ENCODE measurements at regions not wholly inside any gene's neighbourhood (a gene's known extent, or its start where the extent isn't known, plus 50 kb on each side); places are given as distances from the start of the nearest gene placed in this dataset.

- H3K27ac ChIP-seq: no peak overlapping the region
- no peaks in the 10 kb centered on the region for H3K27me3 ChIP-seq
- peaks cover 8 to 33% (median 13%) of the 10 kb centered on the region in 4 donors for H3K9me3 ChIP-seq
- no peak for DNase-seq
- no peaks in the 10 kb centered on the region for H3K36me3 ChIP-seq
- 70 to 91% (median 80%) methylated on average over 3 of the region's 3 CpGs for WGBS, 5 donors
- intact Hi-C loops (cut with DNase I; ENCODE audit: low total_unique reads): no loop called here
- no peak for TF ChIP-seq EP300 (IDR thresholded peaks at IDR 0.05)
- no peak for TF ChIP-seq POLR2A (IDR thresholded peaks at IDR 0.05)
- no peak for TF ChIP-seq CTCF (IDR thresholded peaks at IDR 0.05)
- no peak for TF ChIP-seq POLR2AphosphoS5 (IDR thresholded peaks at IDR 0.05)
- H3K4me1 ChIP-seq: no peaks in the 10 kb centered on the region
- H3K4me3 ChIP-seq: no peak overlapping the region
Observed at GRCh38 chr14:101315802-101316296, 245.4 kb upstream of the DIO3 start.

DNA sequence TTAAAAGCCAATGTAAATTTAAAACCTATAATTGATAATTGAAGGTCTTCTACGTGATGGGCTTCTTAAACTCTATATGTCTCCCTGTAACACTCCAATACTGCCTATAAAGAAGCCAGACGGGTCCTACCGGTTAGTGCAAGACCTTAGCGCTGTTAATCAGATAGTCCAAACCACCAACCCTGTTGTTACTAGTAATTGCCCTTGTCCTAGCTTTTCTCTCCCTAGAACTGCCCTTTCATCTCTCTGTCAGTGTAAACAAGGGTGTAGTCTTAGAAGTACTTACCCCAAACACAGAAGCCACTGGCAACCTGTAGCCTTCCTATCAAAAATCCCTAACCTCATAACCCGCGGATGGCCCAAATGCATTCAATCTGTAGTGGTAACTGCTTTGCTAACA, 243.0 kb upstream of the DIO3 start:
- DNase-seq: no peak

GRCh38 chr14:101320396-101320795, 240.9 kb upstream of the DIO3 start:
- intact Hi-C loops (cut with DNase I; ENCODE audit: low total_unique reads): no loop called here
- H3K4me1 ChIP-seq: no peaks in the 10 kb centered on the region
- no peak for TF ChIP-seq POLR2A (IDR thresholded peaks at IDR 0.05)
- TF ChIP-seq EP300 (IDR thresholded peaks at IDR 0.05): no peak
- no peak for TF ChIP-seq POLR2AphosphoS5 (IDR thresholded peaks at IDR 0.05)
- no peak for TF ChIP-seq CTCF (IDR thresholded peaks at IDR 0.05)
- no peaks in the 10 kb centered on the region for H3K27me3 ChIP-seq
- no peaks in the 10 kb centered on the region for H3K36me3 ChIP-seq
- no peak for DNase-seq
- WGBS, 5 donors: 52 to 85% (median 67%) methylated on average over 1 of the region's 1 CpG
- H3K27ac ChIP-seq: no peak overlapping the region
- no peak overlapping the region for H3K4me3 ChIP-seq
- peaks cover 8 to 49% (median 31%) of the 10 kb centered on the region in 4 donors for H3K9me3 ChIP-seq

More for the DNA sequence above, 243.0 kb upstream of the DIO3 start:
- WGBS, 5 donors: 47 to 75% (median 56%) methylated on average over 6 of the region's 6 CpGs
- H3K4me1 ChIP-seq: no peaks in the 10 kb centered on the region
- H3K27ac ChIP-seq: no peak overlapping the region
- H3K27me3 ChIP-seq: no peaks in the 10 kb centered on the region
- H3K9me3 ChIP-seq: peaks cover 8 to 42% (median 16%) of the 10 kb centered on the region in 4 donors
- H3K4me3 ChIP-seq: no peak overlapping the region
- TF ChIP-seq EP300 (IDR thresholded peaks at IDR 0.05): no peak
- TF ChIP-seq CTCF (IDR thresholded peaks at IDR 0.05): no peak
- no peak for TF ChIP-seq POLR2A (IDR thresholded peaks at IDR 0.05)
- no peak for TF ChIP-seq POLR2AphosphoS5 (IDR thresholded peaks at IDR 0.05)
- intact Hi-C loops (cut with DNase I; ENCODE audit: low total_unique reads): no loop called here
- no peaks in the 10 kb centered on the region for H3K36me3 ChIP-seq

- no peak for DNase-seq
- no peak for TF ChIP-seq POLR2A (IDR thresholded peaks at IDR 0.05)
- no peak for TF ChIP-seq CTCF (IDR thresholded peaks at IDR 0.05)
- TF ChIP-seq EP300 (IDR thresholded peaks at IDR 0.05): no peak
- TF ChIP-seq POLR2AphosphoS5 (IDR thresholded peaks at IDR 0.05): no peak
- no peaks in the 10 kb centered on the region for H3K36me3 ChIP-seq
- no peaks in the 10 kb centered on the region for H3K4me1 ChIP-seq
- H3K27me3 ChIP-seq: no peaks in the 10 kb centered on the region
- H3K9me3 ChIP-seq: peaks cover 0 to 37% (median 20%) of the 10 kb centered on the region in 4 donors
- no peak overlapping the region for H3K27ac ChIP-seq
- WGBS, 5 donors: 69 to 78% (median 72%) methylated on average over 4 to 5 of the region's 5 CpGs
- intact Hi-C loops (cut with DNase I; ENCODE audit: low total_unique reads): no loop called here
- H3K4me3 ChIP-seq: no peak overlapping the region
Observed at GRCh38 chr14:101322223-101322622, 239.1 kb upstream of the DIO3 start.
